HepG2 (cell line): ENCODE measurements at regions not wholly inside any gene's neighbourhood (a gene's known extent, or its start where the extent isn't known, plus 50 kb on each side); places are given as distances from the start of the nearest gene placed in this dataset.

ENCODE experiments used
- ATAC-seq: fragments of 200-7000 bp; cut with Tn5 transposase; 3 replicates; pipeline ENCODE4 v1.9.1; 2020; ENCODE audit warnings: mild to moderate bottlenecking, moderate library complexity
- BruUV-seq: library from RNA; stranded (reverse); fragments of 400-500 nt; replicated peaks from 2 replicates; lab custom pipeline; 2021; lab: Mats Ljungman, UMichigan
- CTCF ChIA-PET: fragments of 300-600 bp; formaldehyde crosslinking; extraction: SDS; loops from one replicate; lab custom pipeline; 2021; ENCODE audit warnings: low total read pairs, inconsistent platforms, low intra/inter-chr PET ratio; lab: Yijun Ruan, JAX
- POLR2A ChIA-PET: fragments of 350-600 bp; sonication (Branson Sonifier 250); formaldehyde crosslinking; loops from one replicate; lab custom pipeline; 2020; ENCODE audit warnings: antibody characterized with exemption, inconsistent platforms; lab: Yijun Ruan, JAX
- DNase-seq: peaks from one replicate; pipeline ENCODE4 v3.0.0-alpha.2; 2015; ENCODE audit warnings: low spot score
- FAIRE-seq: peaks from 3 replicates; lab custom pipeline; 2011; peaks lifted over from hg19 to GRCh38; lab: Jason Lieb, UNC
- H2AFZ ChIP-seq: one replicate; pipeline ENCODE4 v1.6.1; 2011; ENCODE audit warnings: low read length, inconsistent platforms
- H3K27ac ChIP-seq: fragments of 300-600 bp; 3 replicates; pipeline ENCODE4 v1.8.0; 2011; ENCODE audit warnings: mixed run types, mild to moderate bottlenecking, mixed read lengths, low read length, inconsistent platforms; ENCODE audit not compliant: insufficient read depth; ENCODE audit errors: extremely low read length
- H3K27me3 ChIP-seq, 2 experiments: fragments of 200-600 bp in 1 of 2; 2 replicates in 1 of 2; 3 replicates in 1 of 2; pipeline versions ENCODE4 v1.6.0 to v1.8.0; 2011; ENCODE audit warnings: low read length in 2 of 2, mild to moderate bottlenecking in 2 of 2, moderate library complexity in 2 of 2, inconsistent platforms in 1 of 2; ENCODE audit not compliant: insufficient read depth in 2 of 2, control insufficient read depth in 1 of 2
- H3K36me3 ChIP-seq, 2 experiments: fragments of 200-600 bp in 1 of 2; replicated peaks in 1 of 2; 2 replicates in 1 of 2; 3 replicates in 1 of 2; pipeline versions ENCODE4 v1.5.1 to v1.8.0; 2011; ENCODE audit warnings: low read length in 2 of 2, inconsistent platforms in 1 of 2; ENCODE audit not compliant: insufficient read depth in 2 of 2, control insufficient read depth in 1 of 2
- H3K4me1 ChIP-seq: 2 replicates; pipeline ENCODE4 v1.5.1; 2012; ENCODE audit warnings: low read length, inconsistent platforms; ENCODE audit not compliant: insufficient read depth
- H3K4me2 ChIP-seq: 2 replicates; pipeline ENCODE4 v1.6.0; 2011; ENCODE audit warnings: low read depth, low read length, inconsistent platforms
- H3K4me3 ChIP-seq, 3 experiments: fragments of 200-600 bp in 1 of 3; sonication (generic), shearing (Covaris generic) in 1 of 3; replicated peaks in 1 of 3; 2 replicates each; pipeline ENCODE4 v1.5.1; 2011 to 2016; ENCODE audit warnings: low read length in 3 of 3, inconsistent platforms in 2 of 3, low read depth in 2 of 3, mild to moderate bottlenecking in 2 of 3, control low read depth in 1 of 3, mixed read lengths in 1 of 3; ENCODE audit not compliant: insufficient read depth in 1 of 3
- H3K79me2 ChIP-seq: one replicate; pipeline ENCODE4 v1.6.1; 2011; ENCODE audit warnings: low read length, inconsistent platforms; ENCODE audit not compliant: insufficient read depth
- H3K9ac ChIP-seq: 2 replicates; pipeline ENCODE4 v1.6.0; 2011; ENCODE audit warnings: mild to moderate bottlenecking, low read depth, low read length, inconsistent platforms; ENCODE audit not compliant: insufficient read depth
- H3K9me3 ChIP-seq: 2 replicates; pipeline ENCODE4 v1.5.1; 2012; ENCODE audit warnings: mild to moderate bottlenecking, low read length
- H4K20me1 ChIP-seq: 2 replicates; pipeline ENCODE4 v1.6.0; 2011; ENCODE audit warnings: inconsistent platforms, mild to moderate bottlenecking, low read length, moderate library complexity; ENCODE audit not compliant: insufficient read depth
- NR1H2 ChIP-seq: sonication (generic); formaldehyde crosslinking; IDR thresholded peaks from 2 replicates; pipeline ENCODE4 v1.8.1; 2022; ENCODE audit warnings: low read depth, missing genetic modification reagents, borderline replicate concordance
- RERE ChIP-seq: IDR thresholded peaks from 2 replicates; pipeline ENCODE4 v1.6.1; 2016; ENCODE audit warnings: low read depth, missing genetic modification reagents, missing compliant biosample characterization
- SIN3A ChIP-seq: IDR thresholded peaks from 2 replicates; pipeline ENCODE4 v1.6.1; 2011; ENCODE audit warnings: low read depth, mild to moderate bottlenecking, control low read depth, low read length, borderline replicate concordance
- SMARCC2 ChIP-seq: fragments of 450-650 bp; IDR thresholded peaks from 2 replicates; pipeline ENCODE4 v1.6.1; 2017; ENCODE audit warnings: antibody characterized with exemption, mild to moderate bottlenecking
- WGBS: methylation state at CpG from one replicate; pipeline ENCODE4 v1.1.6; 2017; ENCODE audit warnings: low lambda C conversion rate; 5-methylcytosine and 5-hydroxymethylcytosine counted together
- in situ Hi-C: cut with HindIII; loops from 2 replicates; pipeline ENCODE4 v1.10.0; 2017; ENCODE audit warnings: low pct_unique_long_range_greater_than_20kb; ENCODE audit not compliant: extremely low pct_ligation_motif_present
- intact Hi-C: fragments of 100-400 bp; cut with micrococcal nuclease; formaldehyde crosslinking; loops from one replicate; pipeline ENCODE4 v1.10.0; 2022; ENCODE audit not compliant: unreplicated experiment

GRCh38 chr20:57977569-57977968, 250.9 kb downstream of the ANKRD60 start:
- Histone ChIP-seq H3K27me3 (peaks cover 0 to 31% of the 10 kb centered on the region in 2 experiments), H3K4me2 (no peak overlapping the region), H3K4me3 (no peak overlapping the region), H3K4me1 (no peaks in the 10 kb centered on the region), H3K9ac (no peak overlapping the region), H2AFZ (no peak overlapping the region), H3K27ac (no peak overlapping the region), H3K9me3 (peaks cover 6% of the 10 kb centered on the region; the same call in 1 of the 2 replicates), H3K36me3 (no peaks in the 10 kb centered on the region), H3K79me2 (no peaks in the 10 kb centered on the region), H4K20me1 (no peaks in the 10 kb centered on the region)
- ChIA-PET POLR2A (no interaction called here), CTCF (no interaction called here)
- BruUV-seq: no TSS peak
- FAIRE-seq (no peak), ATAC-seq (no peak), DNase-seq (no peak)
- 22% methylated on average over 7 of the region's 7 CpGs for WGBS
- intact Hi-C loops: no loop called here
- TF ChIP-seq NR1H2 (CRISPR knock-in tag): no peak
- no peak for TF ChIP-seq RERE (CRISPR knock-in tag)
- TF ChIP-seq SIN3A: no peak
- no peak for TF ChIP-seq SMARCC2
- TF ChIP-seq, all 625 proteins: peak for 0
- in situ Hi-C loops: no loop called here
